ENCODE measurements at regions not wholly inside any gene's neighbourhood (a gene's known extent, or its start where the extent isn't known, plus 50 kb on each side); places are given as distances from the start of the nearest gene placed in this dataset.

GRCh38 chr3:31278532-31278931 is 254.2 kb upstream of the STT3B start:
- TF ChIP-seq, protein P1, sequence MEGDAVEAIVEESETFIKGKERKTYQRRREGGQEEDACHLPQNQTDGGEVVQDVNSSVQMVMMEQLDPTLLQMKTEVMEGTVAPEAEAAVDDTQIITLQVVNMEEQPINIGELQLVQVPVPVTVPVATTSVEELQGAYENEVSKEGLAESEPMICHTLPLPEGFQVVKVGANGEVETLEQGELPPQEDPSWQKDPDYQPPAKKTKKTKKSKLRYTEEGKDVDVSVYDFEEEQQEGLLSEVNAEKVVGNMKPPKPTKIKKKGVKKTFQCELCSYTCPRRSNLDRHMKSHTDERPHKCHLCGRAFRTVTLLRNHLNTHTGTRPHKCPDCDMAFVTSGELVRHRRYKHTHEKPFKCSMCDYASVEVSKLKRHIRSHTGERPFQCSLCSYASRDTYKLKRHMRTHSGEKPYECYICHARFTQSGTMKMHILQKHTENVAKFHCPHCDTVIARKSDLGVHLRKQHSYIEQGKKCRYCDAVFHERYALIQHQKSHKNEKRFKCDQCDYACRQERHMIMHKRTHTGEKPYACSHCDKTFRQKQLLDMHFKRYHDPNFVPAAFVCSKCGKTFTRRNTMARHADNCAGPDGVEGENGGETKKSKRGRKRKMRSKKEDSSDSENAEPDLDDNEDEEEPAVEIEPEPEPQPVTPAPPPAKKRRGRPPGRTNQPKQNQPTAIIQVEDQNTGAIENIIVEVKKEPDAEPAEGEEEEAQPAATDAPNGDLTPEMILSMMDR (IDR thresholded peaks at IDR 0.05) = no peak
- no peak for TF ChIP-seq POLR2A (IDR thresholded peaks at IDR 0.05)

Data from esophagus squamous epithelium (tissue), 4 donors.